SH-SY5Y (cell line): ENCODE measurements at regions not wholly inside any gene's neighbourhood (a gene's known extent, or its start where the extent isn't known, plus 50 kb on each side); places are given as distances from the start of the nearest gene placed in this dataset.

Source experiments
- GATA2 ChIP-seq: IDR thresholded peaks from 2 replicates; pipeline ENCODE4 v1.6.1; 2011; ENCODE audit warnings: mild to moderate bottlenecking, low read depth, low read length
- GATA3 ChIP-seq: IDR thresholded peaks from 2 replicates; pipeline ENCODE4 v1.6.1; 2011; ENCODE audit warnings: low read depth, mild to moderate bottlenecking, low read length, moderate library complexity

DNA sequence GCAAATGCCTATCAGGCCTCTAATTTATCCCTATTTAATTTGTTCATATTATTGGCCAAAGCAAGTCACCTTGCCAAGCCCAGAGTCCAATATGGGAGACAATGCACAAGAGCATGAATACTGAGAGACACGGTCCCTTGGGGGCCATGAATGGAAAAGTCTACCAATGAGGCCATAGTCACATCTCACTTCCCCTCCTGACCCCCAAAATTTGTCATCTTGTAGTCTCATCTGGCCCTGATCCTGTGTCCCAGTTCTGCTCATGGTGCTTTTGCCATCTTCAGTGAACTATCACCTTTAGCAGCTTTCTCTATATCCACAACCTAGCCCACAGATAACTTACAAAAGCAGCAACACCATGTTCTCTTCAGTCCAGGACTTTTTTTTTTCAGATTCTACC lies 302.7 kb upstream of the MGAT5 start:
- TF ChIP-seq GATA2 (no peak), GATA3 (no peak)
